Transverse colon (tissue), 4 donors: ENCODE measurements at regions not wholly inside any gene's neighbourhood (a gene's known extent, or its start where the extent isn't known, plus 50 kb on each side); places are given as distances from the start of the nearest gene placed in this dataset.

ENCODE experiments used
- DNase-seq: peaks from one replicate; pipeline ENCODE4 v3.0.0-alpha.2; 2019
- H3K27ac ChIP-seq, 4 donors: fragments of 200-600 bp; sonication (generic); 2 replicates each; pipeline ENCODE4 v1.5.1; 2016 to 2018; ENCODE audit warnings: inconsistent platforms in 4 of 4
- H3K27me3 ChIP-seq: fragments of 200-600 bp; sonication (generic); 2 replicates; pipeline ENCODE4 v1.5.1; 2017; ENCODE audit warnings: inconsistent platforms
- H3K36me3 ChIP-seq, 4 donors: fragments of 200-600 bp; sonication (generic); 2 replicates each; pipeline ENCODE4 v1.5.1; 2017 to 2019; ENCODE audit warnings: inconsistent platforms in 4 of 4
- H3K4me1 ChIP-seq, 4 donors: fragments of 200-600 bp; sonication (generic); 2 replicates each; pipeline ENCODE4 v1.5.1; 2017 to 2020; ENCODE audit warnings: inconsistent platforms in 4 of 4
- H3K4me3 ChIP-seq, 4 donors: fragments of 200-600 bp; sonication (generic); 1 replicate in 1 of 4; 2 replicates in 3 of 4; pipeline versions ENCODE4 v1.5.1 to v1.6.1; 2017 to 2019; ENCODE audit warnings: inconsistent platforms in 4 of 4
- H3K9me3 ChIP-seq, 2 donors: fragments of 200-600 bp; sonication (generic); 2 replicates each; pipeline ENCODE4 v1.5.1; 2017 to 2019; ENCODE audit warnings: inconsistent platforms in 2 of 2
- EP300 ChIP-seq: sonication (generic); formaldehyde crosslinking; IDR thresholded peaks from one replicate; pipeline ENCODE4 v1.6.1; 2017; ENCODE audit warnings: antibody characterized with exemption, low read depth
- POLR2A ChIP-seq: fragments of 450-650 bp; IDR thresholded peaks from one replicate; pipeline ENCODE4 v1.6.1; 2016; ENCODE audit warnings: antibody characterized with exemption, mild to moderate bottlenecking, moderate library complexity
- POLR2AphosphoS5 ChIP-seq, 3 donors: sonication (generic); formaldehyde crosslinking; IDR thresholded peaks; one replicate each; pipeline ENCODE4 v1.6.1; 2016; ENCODE audit warnings: antibody characterized with exemption in 3 of 3
- WGBS, 2 donors: methylation state at CpG; one replicate each; pipeline ENCODE4 v1.1.5; 2018; ENCODE audit warnings: low coverage in 1 of 2; 5-methylcytosine and 5-hydroxymethylcytosine counted together
- in situ Hi-C, 4 donors: fragments of 200-750 bp; cut with MboI; loops; one replicate each; pipeline versions ENCODE4 v1.15.0 to v1.15.1; 2017; ENCODE audit warnings: low sequenced_read_pairs in 3 of 4, low pct_ligation_motif_present in 1 of 4, low pct_unique_long_range_greater_than_20kb in 1 of 4
- intact Hi-C: fragments of 100-400 bp; cut with DNase I; formaldehyde crosslinking; loops from one replicate; pipeline ENCODE4 v1.15.1; 2023; ENCODE audit warnings: low total_unique reads
- TF ChIP-seq, protein P1 (sequence below), 5 experiments: fragments of 200-600 bp in 3 of 5; fragments of 450-650 bp in 2 of 5; sonication (generic) in 3 of 5; IDR thresholded peaks; 1 replicate in 2 of 5; 2 replicates in 3 of 5; pipeline ENCODE4 v1.5.1; 2016 to 2017; ENCODE audit warnings: antibody characterized with exemption in 5 of 5, inconsistent platforms in 3 of 5, mild to moderate bottlenecking in 2 of 5, moderate library complexity in 1 of 5

DNA sequence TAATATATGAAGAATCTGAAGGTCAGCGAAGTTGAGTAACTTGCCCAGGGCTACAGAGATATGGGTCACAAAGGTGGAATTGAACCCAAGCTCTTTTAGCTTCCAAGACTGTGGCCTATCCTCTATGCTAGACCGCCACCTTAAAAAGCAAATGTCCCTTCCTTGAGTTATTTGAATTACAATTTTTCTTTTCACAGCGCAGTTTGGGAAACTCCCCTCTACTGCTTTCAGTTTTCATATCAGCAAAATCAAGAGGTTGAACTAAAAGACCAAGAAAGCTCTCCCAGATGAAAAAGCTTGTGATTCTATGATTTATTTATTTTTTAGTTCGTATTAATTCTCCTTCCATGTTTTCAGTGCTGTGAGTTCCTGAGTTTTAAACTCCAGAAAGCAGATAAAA, 174.5 kb upstream of the C1QTNF7 start:
- WGBS, 2 donors: 54 to 71% methylated on average over 2 to 4 of the region's 4 CpGs
- Histone ChIP-seq H3K27me3 (no peaks in the 10 kb centered on the region), H3K4me1 (no peaks in the 10 kb centered on the region), H3K36me3 (no peaks in the 10 kb centered on the region), H3K9me3 (no peaks in the 10 kb centered on the region), H3K27ac (no peak overlapping the region), H3K4me3 (no peak overlapping the region)
- in situ Hi-C loops (no loop called here), intact Hi-C loops (loop anchor here (5.0 kb wide), 1 partner anchor 404 kb away; the partner anchor contains the start of gene FBXL5)
- DNase-seq: no peak
- TF ChIP-seq, protein P1, sequence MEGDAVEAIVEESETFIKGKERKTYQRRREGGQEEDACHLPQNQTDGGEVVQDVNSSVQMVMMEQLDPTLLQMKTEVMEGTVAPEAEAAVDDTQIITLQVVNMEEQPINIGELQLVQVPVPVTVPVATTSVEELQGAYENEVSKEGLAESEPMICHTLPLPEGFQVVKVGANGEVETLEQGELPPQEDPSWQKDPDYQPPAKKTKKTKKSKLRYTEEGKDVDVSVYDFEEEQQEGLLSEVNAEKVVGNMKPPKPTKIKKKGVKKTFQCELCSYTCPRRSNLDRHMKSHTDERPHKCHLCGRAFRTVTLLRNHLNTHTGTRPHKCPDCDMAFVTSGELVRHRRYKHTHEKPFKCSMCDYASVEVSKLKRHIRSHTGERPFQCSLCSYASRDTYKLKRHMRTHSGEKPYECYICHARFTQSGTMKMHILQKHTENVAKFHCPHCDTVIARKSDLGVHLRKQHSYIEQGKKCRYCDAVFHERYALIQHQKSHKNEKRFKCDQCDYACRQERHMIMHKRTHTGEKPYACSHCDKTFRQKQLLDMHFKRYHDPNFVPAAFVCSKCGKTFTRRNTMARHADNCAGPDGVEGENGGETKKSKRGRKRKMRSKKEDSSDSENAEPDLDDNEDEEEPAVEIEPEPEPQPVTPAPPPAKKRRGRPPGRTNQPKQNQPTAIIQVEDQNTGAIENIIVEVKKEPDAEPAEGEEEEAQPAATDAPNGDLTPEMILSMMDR (IDR thresholded peaks at IDR 0.05): no peak
- TF ChIP-seq EP300 (no peak), POLR2AphosphoS5 (IDR thresholded peaks at IDR 0.05) (no peak), POLR2A (no peak)

DNA sequence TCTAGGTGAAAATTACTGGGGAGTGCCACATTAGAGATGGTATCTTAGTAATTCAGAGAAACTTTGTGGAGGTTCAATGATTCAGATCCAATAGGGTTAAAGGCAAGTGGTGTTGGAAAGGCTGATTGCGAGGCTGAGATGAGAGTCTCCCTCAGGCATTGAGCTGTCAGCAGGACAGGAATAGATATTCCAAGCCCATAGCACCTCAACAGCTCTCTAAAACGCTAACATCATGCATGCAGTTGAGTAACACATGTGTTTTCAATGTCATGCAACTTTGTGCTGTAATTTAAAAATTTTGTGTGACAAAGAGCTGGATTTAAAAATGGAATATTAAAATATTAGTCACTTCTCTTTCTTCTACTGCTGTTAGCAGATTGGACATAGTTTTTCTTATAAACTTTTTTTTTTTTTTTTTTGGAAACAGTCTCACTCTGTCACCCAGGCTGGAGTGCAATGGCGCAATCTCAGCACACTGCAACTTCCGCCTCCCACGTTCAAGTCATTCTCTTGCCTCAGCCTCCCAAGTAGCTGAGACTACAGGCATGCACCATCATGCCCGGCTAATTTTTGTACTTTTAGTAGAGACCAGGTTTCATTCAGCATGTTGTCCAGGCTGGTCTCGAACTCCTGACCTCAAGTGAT, 173.5 kb upstream of the C1QTNF7 start:
- Histone ChIP-seq H3K27me3 (no peaks in the 10 kb centered on the region), H3K4me1 (no peaks in the 10 kb centered on the region), H3K27ac (no peak overlapping the region), H3K9me3 (no peaks in the 10 kb centered on the region), H3K4me3 (no peak overlapping the region), H3K36me3 (no peaks in the 10 kb centered on the region)
- intact Hi-C loops (loop anchor here (5.0 kb wide), 1 partner anchor 403 kb away; the partner anchor contains the start of gene FBXL5), in situ Hi-C loops (no loop called here)
- TF ChIP-seq, protein P1 (IDR thresholded peaks at IDR 0.05): no peak
- TF ChIP-seq EP300 (no peak), POLR2AphosphoS5 (IDR thresholded peaks at IDR 0.05) (no peak), POLR2A (no peak)
- no peak for DNase-seq
- 80 to 86% methylated on average over 2 to 7 of the region's 7 CpGs for WGBS, 2 donors

DNA sequence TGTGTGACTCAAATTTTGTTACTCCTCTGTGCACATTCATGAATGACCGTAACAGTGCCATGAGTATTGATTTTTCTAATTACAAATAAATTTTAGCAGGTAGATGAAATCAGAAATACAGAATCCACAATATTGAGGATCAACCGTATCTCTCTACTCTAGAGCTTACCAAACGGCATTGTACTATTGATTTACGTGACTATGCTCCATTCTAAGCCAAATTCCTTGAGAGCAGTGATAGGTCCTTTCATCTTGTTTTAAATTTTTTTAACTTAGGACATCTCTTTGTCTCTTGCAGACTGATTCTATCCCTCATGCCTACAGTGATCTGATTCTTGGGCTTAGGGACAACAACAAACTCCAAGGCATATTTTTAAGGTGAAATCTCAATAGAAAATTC, 172.3 kb upstream of the C1QTNF7 start:
- intact Hi-C loops: no loop called here

DNA sequence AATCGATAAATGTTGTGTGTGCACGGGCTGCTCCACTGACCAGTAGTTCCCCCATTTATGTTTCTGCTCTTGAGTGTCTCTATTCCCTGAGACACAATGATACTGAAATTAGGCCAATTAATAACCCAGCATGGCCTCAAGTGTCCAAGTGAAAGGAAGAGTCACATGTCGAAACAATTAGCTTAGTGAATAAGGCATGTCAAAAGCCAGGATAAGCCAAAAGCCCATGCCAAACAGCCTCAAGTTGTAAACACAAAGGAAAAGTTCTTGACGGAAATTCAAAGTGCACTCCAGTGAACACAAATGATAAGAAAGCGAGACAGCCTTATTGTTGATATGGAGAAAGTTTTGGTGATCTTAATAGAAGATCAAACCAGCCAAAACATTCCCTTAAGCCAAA, 167.1 kb upstream of the C1QTNF7 start:
- no peaks in the 10 kb centered on the region for H3K4me1 ChIP-seq
- H3K27me3 ChIP-seq: no peaks in the 10 kb centered on the region
- 74 to 75% methylated on average over 5 of the region's 5 CpGs for WGBS, 2 donors
- H3K9me3 ChIP-seq: no peaks in the 10 kb centered on the region
- intact Hi-C loops: no loop called here
- in situ Hi-C loops: no loop called here
- no peak for DNase-seq
- no peak overlapping the region for H3K4me3 ChIP-seq
- no peaks in the 10 kb centered on the region for H3K36me3 ChIP-seq
- no peak overlapping the region for H3K27ac ChIP-seq
- TF ChIP-seq, protein P1 (IDR thresholded peaks at IDR 0.05): no peak

More for the DNA sequence above, 172.3 kb upstream of the C1QTNF7 start:
- H3K4me3 ChIP-seq: no peak overlapping the region
- H3K27me3 ChIP-seq: no peaks in the 10 kb centered on the region
- in situ Hi-C loops: no loop called here
- no peaks in the 10 kb centered on the region for H3K9me3 ChIP-seq
- WGBS, 2 donors: 67 to 75% methylated on average over 4 of the region's 4 CpGs
- DNase-seq: no peak
- H3K4me1 ChIP-seq: no peaks in the 10 kb centered on the region
- no peak for TF ChIP-seq POLR2AphosphoS5 (IDR thresholded peaks at IDR 0.05)
- H3K27ac ChIP-seq: no peak overlapping the region
- no peaks in the 10 kb centered on the region for H3K36me3 ChIP-seq

DNA sequence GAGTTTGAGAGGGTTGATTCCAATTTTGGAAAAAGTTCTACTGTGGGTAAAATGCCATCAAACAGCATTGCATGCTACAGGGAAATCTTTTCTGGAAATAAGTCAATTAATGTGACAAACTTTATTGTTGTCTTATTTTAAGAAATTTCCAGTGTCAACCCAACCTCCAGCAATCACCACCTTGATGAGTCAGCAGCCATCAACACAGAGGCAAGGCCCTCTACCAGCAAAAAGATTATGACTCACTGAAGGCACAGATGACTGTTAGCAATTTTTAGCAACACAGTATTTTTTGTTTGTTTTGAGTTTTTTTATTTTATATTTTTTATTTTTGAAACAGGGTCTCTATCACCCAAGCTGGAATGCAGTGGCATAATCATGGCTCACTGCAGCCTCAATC, 165.4 kb upstream of the C1QTNF7 start:
- in situ Hi-C loops: no loop called here
- intact Hi-C loops: no loop called here
- no peak for DNase-seq
- TF ChIP-seq POLR2AphosphoS5 (IDR thresholded peaks at IDR 0.05) (no peak), EP300 (no peak), POLR2A (no peak)
- TF ChIP-seq, protein P1 (IDR thresholded peaks at IDR 0.05): no peak
- H3K27me3 ChIP-seq: no peaks in the 10 kb centered on the region
- H3K4me3 ChIP-seq: no peak overlapping the region
- no peaks in the 10 kb centered on the region for H3K9me3 ChIP-seq
- H3K36me3 ChIP-seq: no peaks in the 10 kb centered on the region
- H3K27ac ChIP-seq: no peak overlapping the region
- no peaks in the 10 kb centered on the region for H3K4me1 ChIP-seq
